ENCODE measurements at regions not wholly inside any gene's neighbourhood (a gene's known extent, or its start where the extent isn't known, plus 50 kb on each side); places are given as distances from the start of the nearest gene placed in this dataset.

- ChIA-PET CTCF (no interaction called here), POLR2A (no interaction called here)
- Mint-ChIP-seq H3K27ac (no peak overlapping the region), H3K36me3 (ENCODE audit: low read depth) (no peaks in the 10 kb centered on the region), H3K4me3 (no peak overlapping the region), H3K27me3 (no peaks in the 10 kb centered on the region), H3K9me3 (no peaks in the 10 kb centered on the region), H3K4me1 (ENCODE audit: low read depth) (no peaks in the 10 kb centered on the region)
- DNase-seq (no peak), ATAC-seq (ENCODE audit: poor library complexity) (no peak)
- Histone ChIP-seq H3K4me1 (ENCODE audit: insufficient read depth, low read length) (no peaks in the 10 kb centered on the region), H3K4me3 (ENCODE audit: low read length) (no peak overlapping the region), H3K9me3 (ENCODE audit: control insufficient read depth in 1 of 2, insufficient read depth in 1 of 2, low read length in 2 of 2) (peaks cover 0 to 3% of the 10 kb centered on the region in 2 experiments), H3K27me3 (ENCODE audit: control insufficient read depth in 1 of 2, insufficient read depth in 2 of 2, low read length in 2 of 2) (no peaks in the 10 kb centered on the region), H3K36me3 (ENCODE audit: insufficient read depth, low read length) (no peaks in the 10 kb centered on the region), H3K27ac (ENCODE audit: low read depth in 1 of 2, low read length in 2 of 2) (no peak overlapping the region)
- intact Hi-C loops (cut with DNase I, micrococcal nuclease) = no loop called here
- TF ChIP-seq CTCF (IDR thresholded peaks at IDR 0.05) = no peak
Observed at GRCh38 chrX:17262123-17262522, 112.9 kb upstream of the NHS start.

- intact Hi-C loops (cut with DNase I, micrococcal nuclease) = no loop called here
- H3K27ac Mint-ChIP-seq = no peak overlapping the region
- H3K4me1 ChIP-seq (ENCODE audit: insufficient read depth, low read length) = no peaks in the 10 kb centered on the region
- POLR2A ChIA-PET = no interaction called here
- no peak overlapping the region for H3K4me3 ChIP-seq (ENCODE audit: low read length)
- no peaks in the 10 kb centered on the region for H3K4me1 Mint-ChIP-seq (ENCODE audit: low read depth)
- H3K36me3 Mint-ChIP-seq (ENCODE audit: low read depth) = no peaks in the 10 kb centered on the region
- TF ChIP-seq CTCF (IDR thresholded peaks at IDR 0.05) = no peak
- no peaks in the 10 kb centered on the region for H3K27me3 ChIP-seq (ENCODE audit: control insufficient read depth in 1 of 2, insufficient read depth in 2 of 2, low read length in 2 of 2)
- H3K9me3 Mint-ChIP-seq = no peaks in the 10 kb centered on the region
- H3K36me3 ChIP-seq (ENCODE audit: insufficient read depth, low read length) = no peaks in the 10 kb centered on the region
- no peak overlapping the region for H3K4me3 Mint-ChIP-seq
- H3K27ac ChIP-seq (ENCODE audit: low read depth in 1 of 2, low read length in 2 of 2) = no peak overlapping the region
- DNase-seq (no peak), ATAC-seq (ENCODE audit: poor library complexity) (no peak)
- peaks cover 0 to 3% of the 10 kb centered on the region in 2 experiments for H3K9me3 ChIP-seq (ENCODE audit: control insufficient read depth in 1 of 2, insufficient read depth in 1 of 2, low read length in 2 of 2)
- CTCF ChIA-PET = no interaction called here
- H3K27me3 Mint-ChIP-seq = peaks cover 5% of the 10 kb centered on the region
Observed at GRCh38 chrX:17266136-17266535, 108.9 kb upstream of the NHS start.

- Mint-ChIP-seq H3K27me3 (no peaks in the 10 kb centered on the region), H3K27ac (no peak overlapping the region), H3K36me3 (ENCODE audit: low read depth) (no peaks in the 10 kb centered on the region), H3K9me3 (peaks cover 4% of the 10 kb centered on the region), H3K4me1 (ENCODE audit: low read depth) (no peaks in the 10 kb centered on the region), H3K4me3 (no peak overlapping the region)
- no peaks in the 10 kb centered on the region for H3K36me3 ChIP-seq (ENCODE audit: insufficient read depth, low read length)
- TF ChIP-seq CTCF (IDR thresholded peaks at IDR 0.05) = no peak
- no peaks in the 10 kb centered on the region for H3K4me1 ChIP-seq (ENCODE audit: insufficient read depth, low read length)
- POLR2A ChIA-PET = no interaction called here
- CTCF ChIA-PET = no interaction called here
- H3K4me3 ChIP-seq (ENCODE audit: low read length) = no peak overlapping the region
- no peak for ATAC-seq (ENCODE audit: poor library complexity)
- H3K27ac ChIP-seq (ENCODE audit: low read depth in 1 of 2, low read length in 2 of 2) = no peak overlapping the region
- DNase-seq = no peak
- H3K27me3 ChIP-seq (ENCODE audit: control insufficient read depth in 1 of 2, insufficient read depth in 2 of 2, low read length in 2 of 2) = no peaks in the 10 kb centered on the region
- intact Hi-C loops (cut with DNase I, micrococcal nuclease) = no loop called here
- no peaks in the 10 kb centered on the region for H3K9me3 ChIP-seq (ENCODE audit: control insufficient read depth in 1 of 2, insufficient read depth in 1 of 2, low read length in 2 of 2)
Observed at GRCh38 chrX:17278961-17279360, 96.0 kb upstream of the NHS start.
